ENCODE measurements at regions not wholly inside any gene's neighbourhood (a gene's known extent, or its start where the extent isn't known, plus 50 kb on each side); places are given as distances from the start of the nearest gene placed in this dataset.

DNA sequence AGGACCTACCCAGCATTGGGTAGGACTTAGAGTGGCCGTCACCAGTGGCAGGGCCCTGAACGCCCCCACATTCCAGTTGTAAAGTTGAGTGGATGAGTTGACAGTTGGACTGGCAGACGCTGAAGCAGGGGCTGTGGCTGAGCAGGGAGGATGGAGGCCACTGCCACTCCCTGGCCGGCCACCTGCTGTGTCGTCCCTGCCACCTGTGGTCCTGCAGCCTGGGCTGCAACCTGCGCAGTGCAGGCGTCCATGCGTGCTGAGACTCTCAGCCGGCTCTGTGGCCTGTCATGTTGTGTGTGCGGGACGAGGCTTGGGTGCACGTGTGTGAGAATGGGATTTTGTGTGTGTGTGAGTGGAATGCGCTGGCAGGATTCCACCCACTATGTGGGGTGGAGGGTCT lies 80.8 kb downstream of the SCGB2B2 start:
- Histone ChIP-seq H2BK20ac (ENCODE audit: low read length) (no peak overlapping the region), H3K9ac (replicated peaks in 1 of 4; ENCODE audit: extremely low read depth in 1 of 4, low read depth in 3 of 4, low read length in 3 of 4) (no peak overlapping the region), H3K23ac (ENCODE audit: insufficient read length) (no peak overlapping the region), H3K4me1 (replicated peaks in 1 of 4; ENCODE audit: control insufficient read depth in 3 of 4, insufficient read depth in 4 of 4, low read length in 3 of 4) (no peaks in the 10 kb centered on the region), H3K27me3 (replicated peaks in 1 of 4; ENCODE audit: control insufficient read depth in 3 of 4, extremely low read depth in 1 of 4, insufficient read depth in 3 of 4, low read length in 3 of 4) (no peaks in the 10 kb centered on the region), H3K79me1 (ENCODE audit: low read depth, low read length) (no peaks in the 10 kb centered on the region), H2BK5ac (ENCODE audit: low read depth, low read length) (no peak overlapping the region), H3K4me3 (ENCODE audit: extremely low read depth in 1 of 4, insufficient read depth in 2 of 4, low read depth in 3 of 4, low read length in 4 of 4) (no peak overlapping the region), H2BK15ac (ENCODE audit: low read length) (no peak overlapping the region), H3K36me3 (ENCODE audit: control insufficient read depth in 2 of 4, insufficient read depth in 4 of 4, low read length in 3 of 4) (no peaks in the 10 kb centered on the region), H4K8ac (ENCODE audit: extremely low read depth, insufficient read depth, low read length) (no peak overlapping the region), H2AFZ (ENCODE audit: low read length) (no peak overlapping the region), H3K18ac (ENCODE audit: extremely low read depth, low read length) (no peak overlapping the region), H3K4me2 (ENCODE audit: insufficient read depth in 1 of 2, low read depth in 2 of 2, low read length in 2 of 2) (no peak overlapping the region), H3K56ac (replicated peaks; ENCODE audit: insufficient read length, low read depth, low read length) (no peak overlapping the region), H2AK5ac (ENCODE audit: low read depth, low read length) (no peak overlapping the region), H4K91ac (replicated peaks; ENCODE audit: insufficient read length, low read length) (no peak overlapping the region), H3K23me2 (ENCODE audit: low read depth, low read length) (no peaks in the 10 kb centered on the region; the same call in 1 of the 2 replicates), H4K5ac (ENCODE audit: insufficient read length, low read depth, low read length) (no peak overlapping the region), H3K9me3 (ENCODE audit: insufficient read depth in 2 of 2, low read depth in 1 of 2, low read length in 1 of 2) (peaks cover 62 to 87% of the 10 kb centered on the region in 2 experiments), H3K79me2 (ENCODE audit: control insufficient read depth in 1 of 2, insufficient read depth in 2 of 2, low read length in 2 of 2) (no peaks in the 10 kb centered on the region), H3K4ac (replicated peaks; ENCODE audit: insufficient read length, low read depth, low read length) (no peak overlapping the region), H4K20me1 (replicated peaks in 1 of 2; ENCODE audit: control insufficient read depth in 1 of 2, insufficient read depth in 2 of 2, low read length in 2 of 2) (no peaks in the 10 kb centered on the region), H2BK12ac (ENCODE audit: low read depth, low read length) (no peak overlapping the region), H3K14ac (ENCODE audit: insufficient read length) (no peak overlapping the region), H3K27ac (ENCODE audit: low read depth, low read length) (no peak overlapping the region), H2BK120ac (replicated peaks; ENCODE audit: low read depth, low read length) (no peak overlapping the region)
- ChIA-PET CTCF (ENCODE audit: partially characterized antibody) (no interaction called here), POLR2A (ENCODE audit: partially characterized antibody) (no interaction called here)
- 88% methylated on average over 12 of the region's 13 CpGs; no CpG with 5 or more reads in 1 of the 2 experiments for WGBS, 2 experiments (ENCODE audit: extremely low coverage in 1 of 2, insufficient coverage in 1 of 2, insufficient read length in 1 of 2, insufficient replicate concordance in 2 of 2, low coverage in 1 of 2, low lambda C conversion rate in 2 of 2, missing lambda C conversion rate in 1 of 2)
- TF ChIP-seq, protein P1, sequence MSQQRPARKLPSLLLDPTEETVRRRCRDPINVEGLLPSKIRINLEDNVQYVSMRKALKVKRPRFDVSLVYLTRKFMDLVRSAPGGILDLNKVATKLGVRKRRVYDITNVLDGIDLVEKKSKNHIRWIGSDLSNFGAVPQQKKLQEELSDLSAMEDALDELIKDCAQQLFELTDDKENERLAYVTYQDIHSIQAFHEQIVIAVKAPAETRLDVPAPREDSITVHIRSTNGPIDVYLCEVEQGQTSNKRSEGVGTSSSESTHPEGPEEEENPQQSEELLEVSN (IDR thresholded peaks at IDR 0.05), result no peak
- TF ChIP-seq TBP (IDR thresholded peaks at IDR 0.05; ENCODE audit: low read depth, low read length), result no peak
- TF ChIP-seq SP1 (IDR thresholded peaks at IDR 0.05; ENCODE audit: low read depth, low read length), result no peak
- no peak for TF ChIP-seq YY1 (IDR thresholded peaks at IDR 0.05; ENCODE audit: low read depth, low read length)
- TF ChIP-seq TCF12 (IDR thresholded peaks at IDR 0.05; ENCODE audit: low read depth, low read length), result no peak
- TF ChIP-seq SP2 (IDR thresholded peaks at IDR 0.05; ENCODE audit: low read length), result no peak
- no peak for TF ChIP-seq BACH1 (IDR thresholded peaks at IDR 0.05; ENCODE audit: low read length)
- no peak for TF ChIP-seq POLR2A (IDR thresholded peaks at IDR 0.05; ENCODE audit: control extremely low read depth in 1 of 2, low read depth in 2 of 2, low read length in 2 of 2)
- TF ChIP-seq NANOG (IDR thresholded peaks at IDR 0.05; ENCODE audit: insufficient read depth, low read depth, low read length, poor library complexity, severe bottlenecking), result no peak
- no peak for TF ChIP-seq CREB1 (IDR thresholded peaks at IDR 0.05)
- no peak for TF ChIP-seq BRCA1 (IDR thresholded peaks at IDR 0.05; ENCODE audit: low read depth, low read length)
- no peak for TF ChIP-seq CHD2 (IDR thresholded peaks at IDR 0.05; ENCODE audit: low read length)
- no peak for DNase-seq (ENCODE audit: low read depth in 1 of 2, low spot score in 2 of 2)
- FAIRE-seq, result no peak
